GM20000 (cell line): ENCODE measurements at regions not wholly inside any gene's neighbourhood (a gene's known extent, or its start where the extent isn't known, plus 50 kb on each side); places are given as distances from the start of the nearest gene placed in this dataset.

Experiments
- DNase-seq: peaks from one replicate; pipeline ENCODE4 v3.0.0; 2012; ENCODE audit warnings: low spot score
- TF ChIP-seq, protein P1 (sequence below): IDR thresholded peaks from 2 replicates; pipeline ENCODE4 v1.5.1; 2012; ENCODE audit warnings: mild to moderate bottlenecking, control low read depth; ENCODE audit errors: extremely low read depth, missing control alignments

DNA sequence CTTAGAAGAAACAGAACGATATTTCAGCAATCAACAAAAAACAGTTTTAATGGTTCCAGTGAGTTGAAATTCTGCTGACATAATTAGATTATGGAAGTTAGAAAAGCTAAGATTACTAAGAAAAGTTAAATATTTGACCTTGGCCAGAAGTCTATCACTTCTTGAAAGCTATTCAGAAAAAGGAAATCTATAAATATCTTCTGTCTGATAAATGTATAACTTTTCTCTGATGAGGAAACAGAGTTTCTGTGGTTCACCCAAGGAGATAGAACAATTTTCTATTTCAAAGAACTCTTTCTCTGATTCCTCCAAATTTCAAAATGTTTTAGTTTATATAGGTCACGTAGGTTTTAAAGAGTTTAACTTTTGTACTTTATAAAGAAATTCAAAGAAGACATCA lies 438.4 kb upstream of the CHORDC1 start:
- no peak for DNase-seq
- TF ChIP-seq, protein P1, sequence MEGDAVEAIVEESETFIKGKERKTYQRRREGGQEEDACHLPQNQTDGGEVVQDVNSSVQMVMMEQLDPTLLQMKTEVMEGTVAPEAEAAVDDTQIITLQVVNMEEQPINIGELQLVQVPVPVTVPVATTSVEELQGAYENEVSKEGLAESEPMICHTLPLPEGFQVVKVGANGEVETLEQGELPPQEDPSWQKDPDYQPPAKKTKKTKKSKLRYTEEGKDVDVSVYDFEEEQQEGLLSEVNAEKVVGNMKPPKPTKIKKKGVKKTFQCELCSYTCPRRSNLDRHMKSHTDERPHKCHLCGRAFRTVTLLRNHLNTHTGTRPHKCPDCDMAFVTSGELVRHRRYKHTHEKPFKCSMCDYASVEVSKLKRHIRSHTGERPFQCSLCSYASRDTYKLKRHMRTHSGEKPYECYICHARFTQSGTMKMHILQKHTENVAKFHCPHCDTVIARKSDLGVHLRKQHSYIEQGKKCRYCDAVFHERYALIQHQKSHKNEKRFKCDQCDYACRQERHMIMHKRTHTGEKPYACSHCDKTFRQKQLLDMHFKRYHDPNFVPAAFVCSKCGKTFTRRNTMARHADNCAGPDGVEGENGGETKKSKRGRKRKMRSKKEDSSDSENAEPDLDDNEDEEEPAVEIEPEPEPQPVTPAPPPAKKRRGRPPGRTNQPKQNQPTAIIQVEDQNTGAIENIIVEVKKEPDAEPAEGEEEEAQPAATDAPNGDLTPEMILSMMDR, result no peak

DNA sequence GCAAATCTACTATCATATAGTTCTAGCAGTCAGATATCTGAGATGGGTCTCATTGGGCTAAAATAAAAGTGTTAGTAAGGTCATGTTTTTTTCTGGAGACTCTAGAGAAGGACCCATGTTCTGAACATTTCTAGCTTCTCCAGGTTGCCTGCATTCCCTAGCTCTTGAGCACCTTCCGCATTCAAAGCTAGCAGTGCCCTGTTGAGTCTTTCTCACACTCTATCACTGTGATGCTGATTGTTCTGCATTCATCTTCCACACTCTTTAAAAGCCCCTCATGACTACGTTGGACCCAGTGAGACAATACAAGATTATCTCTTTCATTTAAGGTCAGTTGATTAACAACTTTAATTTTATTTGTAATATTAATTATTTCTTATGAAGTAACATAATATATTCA lies 433.3 kb upstream of the CHORDC1 start:
- TF ChIP-seq, protein P1, result no peak
- no peak for DNase-seq

DNA sequence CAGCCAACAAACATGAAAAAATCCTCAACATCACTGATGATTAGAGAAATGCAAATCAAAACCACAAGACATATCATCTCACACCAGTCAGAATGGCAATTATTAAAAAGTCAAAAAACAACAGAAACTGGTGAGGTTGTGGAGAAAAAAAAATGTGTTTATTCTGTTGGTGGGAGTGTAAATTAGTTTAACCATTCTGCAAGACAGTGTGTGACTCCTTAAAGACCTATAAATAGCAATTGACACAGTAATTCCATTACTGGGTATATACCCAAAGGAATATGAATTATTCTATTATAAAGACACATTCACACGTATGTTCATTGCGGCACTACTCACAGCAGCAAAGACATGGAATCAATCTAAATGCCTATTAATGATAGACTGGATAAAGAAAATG lies 427.3 kb upstream of the CHORDC1 start:
- TF ChIP-seq, protein P1, result no peak
- no peak for DNase-seq

DNA sequence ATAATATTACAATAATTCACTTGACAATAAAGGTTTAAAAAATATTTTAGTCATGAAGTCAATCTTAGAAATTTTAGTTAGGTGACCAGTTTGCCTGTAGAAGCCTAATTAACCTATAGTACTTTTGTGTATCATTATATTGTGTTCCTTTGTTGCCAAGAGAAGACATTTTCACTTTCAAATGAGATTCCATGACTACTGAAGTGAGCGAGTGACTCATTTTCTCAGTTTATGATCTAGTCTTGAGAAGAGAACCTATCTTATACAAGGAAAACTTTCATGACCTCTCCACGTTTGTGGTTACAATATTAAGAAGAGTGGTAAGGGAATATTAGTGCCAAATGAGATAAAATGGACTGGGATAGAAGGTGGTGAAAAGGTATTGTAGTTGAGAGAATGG lies 423.9 kb upstream of the CHORDC1 start:
- TF ChIP-seq, protein P1, result no peak
- no peak for DNase-seq

DNA sequence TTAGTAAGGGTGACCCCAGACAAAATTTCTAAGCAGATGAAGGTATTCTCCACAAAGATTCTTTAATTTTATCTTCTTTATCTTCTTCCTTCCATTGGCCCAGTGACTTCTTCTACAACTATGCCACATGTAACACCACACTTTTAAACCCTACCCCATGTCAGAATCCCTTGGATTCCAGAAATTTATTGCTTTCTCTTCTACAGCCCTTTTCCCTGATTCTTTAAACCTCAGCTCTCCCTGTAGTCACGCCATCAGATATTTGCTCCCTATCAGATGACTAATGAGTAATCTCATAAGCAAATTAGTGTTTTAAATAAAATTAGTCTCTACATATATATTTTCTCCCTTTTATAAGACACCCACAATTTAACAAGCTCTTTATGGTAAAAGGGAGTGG lies 423.4 kb upstream of the CHORDC1 start:
- DNase-seq, result no peak
- TF ChIP-seq, protein P1, result no peak

DNA sequence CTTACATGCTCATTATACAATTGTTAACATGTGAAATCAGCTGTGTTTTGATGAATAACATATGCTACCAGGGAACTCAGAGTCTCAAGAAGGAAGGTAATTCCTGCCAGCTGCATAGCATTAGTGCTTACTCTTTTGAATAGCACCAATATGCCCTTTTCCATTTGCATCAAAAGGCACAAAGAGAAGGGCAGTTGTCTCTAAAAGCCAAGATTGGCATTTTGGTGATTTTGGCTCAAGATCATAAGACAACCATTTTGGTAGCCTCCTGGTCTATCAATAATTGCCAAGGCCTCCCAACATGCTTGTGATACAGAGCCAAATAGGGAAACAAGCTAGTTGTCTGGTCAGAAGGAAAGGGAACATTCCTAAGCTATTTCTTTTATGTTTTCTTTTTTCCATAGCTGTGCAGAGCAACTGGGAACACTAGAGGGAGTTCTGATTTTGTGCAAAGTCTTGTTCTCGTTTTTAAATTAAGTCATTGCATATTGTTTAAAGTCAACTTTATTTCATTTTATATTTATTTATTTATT lies 416.7 kb upstream of the CHORDC1 start:
- no peak for DNase-seq
- TF ChIP-seq, protein P1, result no peak

DNA sequence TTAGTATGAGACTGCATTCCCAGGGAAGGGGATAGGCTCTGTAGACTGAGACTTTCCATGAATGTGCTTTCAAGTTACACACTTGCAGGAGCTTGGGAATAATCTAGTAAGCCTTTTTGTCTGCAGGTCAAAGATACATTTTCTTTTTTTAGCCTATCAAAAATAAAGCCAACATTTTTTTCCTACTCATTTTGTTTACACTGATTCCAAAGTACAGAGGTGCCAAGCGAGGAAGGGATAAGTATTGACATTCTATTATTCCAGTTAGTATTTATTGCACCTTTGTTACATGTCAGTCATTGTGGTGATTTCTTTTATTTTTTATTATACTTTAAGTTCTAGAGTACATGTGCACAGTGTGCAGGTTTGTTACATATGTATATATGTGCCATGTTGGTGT lies 413.0 kb upstream of the CHORDC1 start:
- TF ChIP-seq, protein P1, result no peak
- DNase-seq, result no peak
